Upper lobe of right lung (tissue), 1 donor: ENCODE measurements at regions not wholly inside any gene's neighbourhood (a gene's known extent, or its start where the extent isn't known, plus 50 kb on each side); places are given as distances from the start of the nearest gene placed in this dataset.
"Not testable (repeated sequence)": the region's sequence is repeated elsewhere in the genome, so short reads cannot be mapped to it uniquely, and the experiment has no call there.

Experiments used
- ATAC-seq: fragments of 200-7000 bp; cut with Tn5 transposase; one replicate; pipeline ENCODE4 v1.9.1; 2020; ENCODE audit warnings: mild to moderate bottlenecking, moderate library complexity
- DNase-seq: peaks from one replicate; pipeline ENCODE4 v3.0.0-alpha.2; 2020
- H3K27ac ChIP-seq: fragments of 200-600 bp; one replicate; pipeline ENCODE4 v1.8.0; 2022
- H3K27me3 ChIP-seq: fragments of 200-600 bp; one replicate; pipeline ENCODE4 v1.8.0; 2022; ENCODE audit warnings: mild to moderate bottlenecking
- H3K36me3 ChIP-seq: fragments of 200-600 bp; one replicate; pipeline ENCODE4 v1.8.0; 2022
- H3K4me1 ChIP-seq: fragments of 200-600 bp; one replicate; pipeline ENCODE4 v1.8.0; 2022
- H3K4me3 ChIP-seq: fragments of 200-600 bp; one replicate; pipeline ENCODE4 v1.8.0; 2022; ENCODE audit warnings: mild to moderate bottlenecking
- H3K9me3 ChIP-seq: fragments of 200-600 bp; one replicate; pipeline ENCODE4 v1.8.0; 2022
- intact Hi-C: fragments of 100-400 bp; cut with DNase I; formaldehyde crosslinking; loops from one replicate; pipeline ENCODE4 v1.11.0; 2022
- TF ChIP-seq, protein P1 (sequence below): fragments of 200-600 bp; IDR thresholded peaks from one replicate; pipeline ENCODE4 v1.8.0; 2022; ENCODE audit warnings: antibody characterized with exemption
- donor health status: DM: no; HTN: yes; CAD: no; lungs with severe emphysema.

DNA sequence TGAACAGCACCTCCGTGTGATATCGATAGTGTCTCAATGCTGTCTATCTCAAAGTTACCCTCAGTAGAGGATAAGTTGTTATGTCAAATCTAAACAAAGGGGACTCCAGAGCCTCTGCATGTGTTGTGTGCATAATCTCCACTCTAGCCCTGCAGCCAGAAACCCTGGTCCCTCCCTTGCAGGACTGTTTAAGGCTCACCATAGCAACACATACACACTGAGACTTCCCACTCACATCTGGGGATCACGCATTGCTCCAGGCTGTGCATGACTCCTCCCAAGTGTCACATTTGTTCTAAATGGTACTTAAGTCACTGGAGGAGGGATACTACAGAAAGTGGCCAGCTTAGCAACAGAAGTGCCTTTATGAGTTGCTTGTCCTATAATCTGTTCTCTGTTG, 258.6 kb upstream of the CRIM1 start:
- no peaks in the 10 kb centered on the region for H3K36me3 ChIP-seq
- H3K4me3 ChIP-seq = no peak overlapping the region
- ATAC-seq (no peak), DNase-seq (no peak)
- H3K9me3 ChIP-seq = no peaks in the 10 kb centered on the region
- H3K27ac ChIP-seq = no peak overlapping the region
- intact Hi-C loops = no loop called here
- no peaks in the 10 kb centered on the region for H3K4me1 ChIP-seq
- H3K27me3 ChIP-seq = no peaks in the 10 kb centered on the region
- TF ChIP-seq, protein P1, sequence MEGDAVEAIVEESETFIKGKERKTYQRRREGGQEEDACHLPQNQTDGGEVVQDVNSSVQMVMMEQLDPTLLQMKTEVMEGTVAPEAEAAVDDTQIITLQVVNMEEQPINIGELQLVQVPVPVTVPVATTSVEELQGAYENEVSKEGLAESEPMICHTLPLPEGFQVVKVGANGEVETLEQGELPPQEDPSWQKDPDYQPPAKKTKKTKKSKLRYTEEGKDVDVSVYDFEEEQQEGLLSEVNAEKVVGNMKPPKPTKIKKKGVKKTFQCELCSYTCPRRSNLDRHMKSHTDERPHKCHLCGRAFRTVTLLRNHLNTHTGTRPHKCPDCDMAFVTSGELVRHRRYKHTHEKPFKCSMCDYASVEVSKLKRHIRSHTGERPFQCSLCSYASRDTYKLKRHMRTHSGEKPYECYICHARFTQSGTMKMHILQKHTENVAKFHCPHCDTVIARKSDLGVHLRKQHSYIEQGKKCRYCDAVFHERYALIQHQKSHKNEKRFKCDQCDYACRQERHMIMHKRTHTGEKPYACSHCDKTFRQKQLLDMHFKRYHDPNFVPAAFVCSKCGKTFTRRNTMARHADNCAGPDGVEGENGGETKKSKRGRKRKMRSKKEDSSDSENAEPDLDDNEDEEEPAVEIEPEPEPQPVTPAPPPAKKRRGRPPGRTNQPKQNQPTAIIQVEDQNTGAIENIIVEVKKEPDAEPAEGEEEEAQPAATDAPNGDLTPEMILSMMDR = no peak

DNA sequence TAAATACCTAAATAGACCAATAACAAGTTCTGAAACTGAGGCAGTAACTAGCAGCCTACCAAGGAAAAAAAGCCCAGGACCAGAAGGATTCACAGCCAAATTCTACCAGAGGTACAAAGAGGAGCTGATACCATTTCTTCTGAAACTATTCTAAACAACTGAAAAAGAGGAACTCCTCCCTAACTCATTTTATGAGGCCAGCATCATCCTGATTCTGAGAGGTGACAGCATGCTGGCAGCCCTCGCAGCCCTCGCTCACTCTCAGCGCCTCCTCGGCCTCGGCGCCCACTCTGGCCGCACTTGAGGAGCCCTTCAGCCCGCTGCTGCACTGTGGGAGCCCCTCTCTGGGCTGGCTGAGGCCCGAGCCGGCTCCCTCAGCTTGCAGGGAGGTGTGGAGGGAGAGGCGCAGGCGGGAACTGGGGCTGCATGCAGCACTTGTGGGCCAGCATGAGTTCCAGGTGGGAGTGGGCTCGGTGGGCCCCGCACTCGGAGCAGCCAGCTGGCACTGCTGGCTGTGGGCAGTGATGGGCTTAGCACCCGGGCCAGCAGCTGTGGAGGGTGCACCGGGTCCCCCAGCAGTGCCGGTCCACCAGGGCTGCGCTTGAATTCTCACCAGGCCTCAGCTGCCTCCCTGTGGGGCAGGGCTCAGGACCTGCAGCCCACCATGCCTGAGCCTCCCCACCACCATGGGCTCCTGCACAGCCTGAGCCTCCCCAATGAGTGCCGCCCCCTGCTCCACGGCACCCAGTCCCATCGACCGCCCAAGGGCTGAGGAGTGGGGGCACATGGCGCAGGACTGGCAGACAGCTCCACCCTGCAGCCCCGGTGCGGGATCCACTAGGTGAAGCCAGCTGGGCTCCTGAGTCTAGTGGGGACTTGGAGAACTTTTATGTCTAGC, 263.5 kb upstream of the CRIM1 start:
- intact Hi-C loops, H3K27ac ChIP-seq: not testable (repeated sequence)

DNA sequence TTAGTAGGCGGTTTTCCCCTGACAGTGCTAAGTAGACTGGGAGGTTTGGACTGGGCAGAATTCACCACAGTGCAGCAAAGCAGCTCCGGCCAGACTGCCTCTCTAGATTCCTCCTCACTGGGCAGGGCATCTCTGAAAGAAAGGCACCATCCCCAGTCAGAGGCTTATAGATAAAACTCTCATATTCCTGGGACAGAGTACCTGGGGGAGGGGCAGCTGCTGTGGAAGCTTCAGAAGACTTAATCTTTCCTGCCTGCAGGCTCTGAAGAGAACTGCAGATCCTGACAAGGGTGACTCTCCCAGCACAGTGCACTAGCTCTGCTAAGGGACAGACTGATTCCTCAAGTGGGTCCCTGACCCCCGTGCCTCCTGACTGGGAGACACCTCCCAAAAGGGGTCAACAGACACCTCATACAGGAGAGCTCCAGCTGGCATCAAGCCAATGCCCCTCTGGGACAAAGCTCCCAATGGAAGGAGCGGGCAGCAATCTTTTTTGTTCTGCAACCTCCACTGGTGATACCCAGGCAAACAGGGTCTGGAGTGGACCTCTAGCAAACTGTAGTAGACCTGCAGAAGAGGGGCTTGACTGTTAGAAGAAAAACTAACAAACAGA, 266.8 kb upstream of the CRIM1 start:
- H3K27me3 ChIP-seq = no peaks in the 10 kb centered on the region
- H3K4me1 ChIP-seq = no peaks in the 10 kb centered on the region
- TF ChIP-seq, protein P1 = no peak
- no peaks in the 10 kb centered on the region for H3K36me3 ChIP-seq
- intact Hi-C loops = no loop called here
- no peaks in the 10 kb centered on the region for H3K9me3 ChIP-seq
- H3K27ac ChIP-seq = no peak overlapping the region
- no peak overlapping the region for H3K4me3 ChIP-seq
- DNase-seq = no peak
- ATAC-seq = no peak

More for the DNA sequence above, 263.5 kb upstream of the CRIM1 start:
- H3K4me1 ChIP-seq, H3K27me3 ChIP-seq, H3K4me3 ChIP-seq, ATAC-seq, H3K36me3 ChIP-seq, H3K9me3 ChIP-seq: not testable (repeated sequence)
- DNase-seq = peak; percentile 48

DNA sequence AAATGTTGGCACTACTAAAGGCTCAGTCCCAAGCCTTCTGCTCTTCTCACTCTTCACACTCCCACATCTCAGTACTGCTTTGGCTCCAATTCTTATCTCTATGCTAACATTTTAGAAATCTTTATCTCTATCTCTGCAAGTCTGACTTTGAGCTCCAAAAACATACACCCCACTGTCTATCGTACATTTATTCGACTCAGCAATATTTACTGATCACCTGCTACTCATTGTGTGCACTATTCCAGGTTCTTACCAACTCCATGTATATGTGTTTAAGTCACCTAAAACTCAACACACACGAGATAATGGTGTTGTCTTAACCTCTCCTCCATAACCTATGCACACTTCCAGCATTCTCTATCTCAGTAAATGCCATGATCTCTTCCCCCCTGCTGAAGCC, 268.2 kb upstream of the CRIM1 start:
- intact Hi-C loops = no loop called here
- DNase-seq = no peak

DNA sequence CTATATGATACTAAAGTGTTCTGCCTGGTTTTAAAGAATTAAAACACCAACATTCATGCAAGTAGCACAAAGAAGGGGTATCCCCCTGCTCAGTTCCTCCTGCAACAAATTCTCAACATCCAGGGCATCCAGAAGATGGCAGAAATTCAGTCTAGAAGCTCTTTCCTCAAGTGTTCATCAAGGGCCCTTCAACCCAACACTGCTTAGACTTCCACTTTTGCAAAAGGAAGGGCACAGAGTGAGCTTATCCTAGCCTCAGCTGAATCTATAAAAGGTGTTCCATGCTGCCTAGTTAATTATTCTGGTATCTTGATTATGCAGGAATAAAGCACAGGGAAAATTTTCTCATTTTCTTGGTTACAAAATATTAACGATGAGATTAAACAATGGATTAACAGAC, 275.8 kb upstream of the CRIM1 start:
- H3K27ac ChIP-seq = no peak overlapping the region
- TF ChIP-seq, protein P1 = no peak
- H3K4me3 ChIP-seq = no peak overlapping the region
- no peaks in the 10 kb centered on the region for H3K27me3 ChIP-seq
- H3K4me1 ChIP-seq = no peaks in the 10 kb centered on the region
- no peak for DNase-seq
- no peaks in the 10 kb centered on the region for H3K9me3 ChIP-seq
- intact Hi-C loops = no loop called here
- peak; percentile 62 for ATAC-seq
- no peaks in the 10 kb centered on the region for H3K36me3 ChIP-seq

More for the DNA sequence above, 268.2 kb upstream of the CRIM1 start:
- ATAC-seq = no peak
- H3K4me3 ChIP-seq = no peak overlapping the region
- H3K36me3 ChIP-seq = no peaks in the 10 kb centered on the region
- TF ChIP-seq, protein P1 = no peak
- no peak overlapping the region for H3K27ac ChIP-seq
- H3K4me1 ChIP-seq = no peaks in the 10 kb centered on the region
- no peaks in the 10 kb centered on the region for H3K9me3 ChIP-seq
- no peaks in the 10 kb centered on the region for H3K27me3 ChIP-seq

DNA sequence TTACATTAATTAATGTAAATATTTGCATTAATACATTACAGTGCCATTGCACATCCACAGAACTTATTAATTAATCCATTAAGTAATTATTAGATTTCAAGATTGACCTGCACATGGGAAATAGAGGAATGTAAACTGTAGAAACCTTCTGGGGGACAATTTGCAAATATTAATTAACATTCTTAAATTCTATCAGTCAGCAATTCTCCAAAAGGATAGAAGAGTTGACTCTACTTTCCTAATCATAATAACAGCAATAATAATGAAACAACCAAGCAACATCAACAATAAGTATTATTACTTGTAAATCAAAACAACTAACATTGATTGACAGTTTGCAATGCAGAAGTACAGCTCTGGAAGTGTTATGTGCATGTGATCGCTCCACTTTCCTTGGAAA, 281.6 kb upstream of the CRIM1 start:
- TF ChIP-seq, protein P1 = no peak
- no peak for DNase-seq
- Histone ChIP-seq H3K36me3 (no peaks in the 10 kb centered on the region), H3K4me1 (no peaks in the 10 kb centered on the region), H3K9me3 (no peaks in the 10 kb centered on the region), H3K4me3 (no peak overlapping the region), H3K27me3 (no peaks in the 10 kb centered on the region), H3K27ac (no peak overlapping the region)
- intact Hi-C loops = no loop called here
- no peak for ATAC-seq
